Suprapubic skin (tissue), 3 donors: ENCODE measurements at regions not wholly inside any gene's neighbourhood (a gene's known extent, or its start where the extent isn't known, plus 50 kb on each side); places are given as distances from the start of the nearest gene placed in this dataset.

Experiments used
- CTCF ChIP-seq, 2 donors: fragments of 200-600 bp in 1 of 2; fragments of 450-650 bp in 1 of 2; sonication (generic) in 1 of 2; IDR thresholded peaks; one replicate each; pipeline ENCODE4 v1.5.1; 2016 to 2019; ENCODE audit warnings: antibody characterized with exemption in 2 of 2, mild to moderate bottlenecking in 1 of 2, moderate library complexity in 1 of 2
- POLR2A ChIP-seq, 2 donors: fragments of 450-650 bp; IDR thresholded peaks; one replicate each; pipeline ENCODE4 v1.6.1; 2017; ENCODE audit warnings: antibody characterized with exemption in 2 of 2, mild to moderate bottlenecking in 2 of 2, moderate library complexity in 2 of 2

- TF ChIP-seq POLR2A (IDR thresholded peaks at IDR 0.05) (no peak), CTCF (IDR thresholded peaks at IDR 0.05) (peak in 1 of 2 donors; percentile 19)
Observed at GRCh38 chr15:61621146-61621545, 392.0 kb upstream of the RORA start.
